Hepatocyte (in vitro differentiated cells): ENCODE measurements at regions not wholly inside any gene's neighbourhood (a gene's known extent, or its start where the extent isn't known, plus 50 kb on each side); places are given as distances from the start of the nearest gene placed in this dataset.

Experiments used
- CTCF ChIP-seq: fragments of 200-600 bp; sonication (generic); IDR thresholded peaks from 2 replicates; pipeline ENCODE4 v1.5.1; 2016; ENCODE audit warnings: antibody characterized with exemption, mild to moderate bottlenecking; ENCODE audit not compliant: poor library complexity
- EZH2 ChIP-seq: fragments of 200-600 bp; sonication (generic); IDR thresholded peaks from 2 replicates; pipeline ENCODE4 v1.6.1; 2016; ENCODE audit warnings: antibody characterized with exemption, mild to moderate bottlenecking, borderline replicate concordance
- EZH2phosphoT487 ChIP-seq: fragments of 200-600 bp; sonication (generic); IDR thresholded peaks from one replicate; pipeline ENCODE4 v1.6.1; 2018; ENCODE audit warnings: antibody characterized with exemption, mild to moderate bottlenecking, low read depth, moderate library complexity; ENCODE audit not compliant: unreplicated experiment, severe bottlenecking

DNA sequence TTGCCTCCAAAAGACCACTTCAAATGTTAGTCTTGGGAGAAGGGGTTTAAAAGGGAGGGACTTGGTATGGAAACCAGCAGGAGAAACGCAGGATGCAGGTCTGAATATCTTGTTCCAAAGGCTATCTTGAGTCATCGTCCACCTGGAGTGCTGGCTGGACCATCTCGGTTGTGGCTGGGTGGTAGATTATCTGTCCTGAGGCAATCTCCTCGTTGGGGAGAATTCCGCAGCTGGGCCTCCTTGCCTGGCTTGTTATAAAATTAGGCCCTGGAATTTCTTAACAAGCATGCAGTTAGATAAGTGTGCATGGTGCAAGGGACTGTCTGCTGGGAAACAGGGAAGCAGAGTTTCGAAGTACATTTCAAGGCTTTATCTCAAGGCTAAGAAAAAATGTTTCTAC, 2045.7 kb upstream of the TENM3 start:
- no peak for TF ChIP-seq EZH2phosphoT487
- TF ChIP-seq CTCF: no peak
- TF ChIP-seq EZH2: no peak
